Neuron (in vitro differentiated cells): ENCODE measurements at regions not wholly inside any gene's neighbourhood (a gene's known extent, or its start where the extent isn't known, plus 50 kb on each side); places are given as distances from the start of the nearest gene placed in this dataset.
"Not testable (repeated sequence)": the region's sequence is repeated elsewhere in the genome, so short reads cannot be mapped to it uniquely, and the experiment has no call there.

Experiments
- H2AFZ ChIP-seq: one replicate; pipeline ENCODE4 v1.6.1; 2013; ENCODE audit warnings: low read depth, mild to moderate bottlenecking, inconsistent platforms, low read length, moderate library complexity
- H3K27me3 ChIP-seq: one replicate; pipeline ENCODE4 v1.6.1; 2013; ENCODE audit warnings: low read length; ENCODE audit not compliant: insufficient read depth
- H3K36me3 ChIP-seq: one replicate; pipeline ENCODE4 v1.6.1; 2013; ENCODE audit warnings: low read length; ENCODE audit not compliant: insufficient read depth
- H3K4me1 ChIP-seq: one replicate; pipeline ENCODE4 v1.6.1; 2013; ENCODE audit warnings: low read length; ENCODE audit not compliant: insufficient read depth
- H3K4me3 ChIP-seq: 2 replicates; pipeline ENCODE4 v1.5.1; 2013; ENCODE audit warnings: mild to moderate bottlenecking, low read length, moderate library complexity
- H3K9me3 ChIP-seq: one replicate; pipeline ENCODE4 v1.6.1; 2013; ENCODE audit warnings: low read length

GRCh38 chr1:148341729-148342128, 141.4 kb downstream of the PPIAL4G start:
- H3K4me1 ChIP-seq, H3K4me3 ChIP-seq, H3K9me3 ChIP-seq, H3K36me3 ChIP-seq, H3K27me3 ChIP-seq, H2AFZ ChIP-seq: not testable (repeated sequence)

DNA sequence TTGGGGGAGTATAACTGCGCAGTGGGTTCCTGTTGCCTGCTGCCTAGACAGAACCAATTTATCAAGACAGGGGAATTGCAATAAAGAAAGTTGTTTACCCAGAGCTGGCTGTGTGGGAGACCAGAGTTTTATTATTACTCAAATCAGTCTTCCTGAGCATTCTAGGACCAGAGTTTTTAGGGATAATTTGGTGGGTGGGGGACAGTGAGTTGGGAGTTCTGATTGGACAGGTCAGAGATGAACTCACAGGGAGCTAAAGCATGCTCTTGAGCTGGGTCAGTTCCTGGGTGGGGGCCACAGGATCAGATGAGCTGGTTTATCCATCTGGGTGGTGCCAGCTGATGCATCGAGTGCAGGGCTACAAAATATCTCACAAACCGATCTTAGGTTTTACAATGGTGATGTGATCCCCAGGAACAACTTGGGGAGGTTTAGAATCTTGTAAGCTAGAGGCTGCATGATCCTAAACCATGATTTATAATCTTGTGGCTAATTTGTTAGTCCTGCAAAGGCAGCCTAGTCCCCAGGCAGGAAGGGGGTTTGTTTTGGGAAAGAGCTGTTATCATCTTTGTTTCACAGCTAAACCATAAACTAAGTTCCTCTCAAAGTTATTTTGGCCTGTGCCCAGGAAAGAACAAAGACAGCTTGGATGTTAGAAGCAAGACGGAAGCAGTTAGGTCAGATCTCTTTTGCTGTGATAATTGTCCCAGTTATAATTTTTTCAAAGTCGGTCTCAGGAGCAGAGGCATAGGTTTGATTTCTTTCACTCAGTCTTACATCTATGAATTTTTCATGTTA, 146.8 kb downstream of the PPIAL4G start:
- not testable (repeated sequence) for H3K4me3 ChIP-seq, H2AFZ ChIP-seq, H3K36me3 ChIP-seq, H3K27me3 ChIP-seq, H3K9me3 ChIP-seq
- H3K4me1 ChIP-seq, result peaks cover 11% of the 10 kb centered on the region

DNA sequence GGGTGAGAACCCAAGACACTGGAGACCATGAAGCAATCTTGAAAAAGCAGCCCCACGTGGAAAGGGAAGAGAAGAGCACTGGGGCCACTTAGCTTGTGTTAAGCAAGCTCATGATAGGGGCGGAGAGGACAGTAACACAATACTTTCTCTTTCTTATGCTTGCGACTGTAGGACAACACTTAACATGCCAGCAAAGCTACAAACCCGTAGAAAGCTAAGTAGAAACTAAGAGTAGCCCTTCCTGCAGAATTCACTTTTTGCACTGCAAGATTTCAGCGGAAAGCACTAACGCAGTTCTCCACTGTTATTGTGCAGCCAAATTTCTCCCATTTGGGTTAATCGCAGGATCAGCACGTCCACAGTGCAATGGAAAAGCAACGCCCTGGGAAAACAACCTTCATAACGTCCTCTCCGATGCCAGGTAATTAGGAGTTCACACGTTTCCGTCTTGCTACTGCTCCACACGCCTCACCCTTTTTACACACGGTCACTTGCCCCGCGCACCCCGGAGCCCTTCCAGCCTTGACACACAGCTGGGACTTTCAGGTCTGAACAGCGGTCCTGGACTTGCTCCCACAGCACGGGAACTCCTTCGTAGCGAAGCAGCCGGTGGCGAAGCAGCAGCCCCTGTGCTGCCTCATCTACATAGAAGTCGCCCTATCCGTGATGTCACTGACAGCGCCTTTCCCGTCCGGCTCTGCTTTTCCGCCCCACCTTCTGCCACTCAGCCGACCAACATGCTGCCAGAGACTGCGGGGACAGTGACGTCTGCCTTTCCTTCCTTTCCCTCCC, 148.6 kb downstream of the PPIAL4G start:
- Histone ChIP-seq H2AFZ (peak overlapping the region; percentile 72), H3K9me3 (no peaks in the 10 kb centered on the region), H3K4me3 (peak overlapping the region; percentile 55), H3K27me3 (peaks cover 2% of the 10 kb centered on the region), H3K4me1 (peaks cover 11% of the 10 kb centered on the region), H3K36me3 (no peaks in the 10 kb centered on the region)

DNA sequence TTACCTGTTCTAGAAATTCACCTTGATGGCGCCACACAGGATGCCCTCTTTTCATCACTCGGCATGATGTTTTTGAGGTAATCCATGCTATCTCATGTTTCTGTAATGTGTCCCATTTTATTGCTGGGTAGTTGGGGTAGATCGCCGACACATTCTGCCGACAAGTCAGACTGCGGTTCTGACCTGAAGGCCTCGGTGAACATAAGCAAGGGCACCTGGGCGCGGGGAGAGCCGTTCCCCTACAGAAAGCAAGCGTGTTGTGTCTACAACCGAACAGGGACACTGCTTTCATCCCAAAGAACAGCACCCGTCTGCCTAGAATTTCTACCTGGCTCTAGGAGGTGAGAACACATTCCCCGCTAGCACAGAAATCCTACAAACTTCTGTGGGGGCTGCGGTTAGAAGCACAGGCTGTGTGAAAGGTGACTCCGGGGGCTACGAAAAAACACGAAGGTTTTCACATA, 149.2 kb downstream of the PPIAL4G start:
- Histone ChIP-seq H2AFZ (peak overlapping the region; percentile 72), H3K4me1 (peaks cover 11% of the 10 kb centered on the region), H3K9me3 (no peaks in the 10 kb centered on the region), H3K4me3 (peak overlapping the region; percentile 55), H3K36me3 (no peaks in the 10 kb centered on the region), H3K27me3 (peaks cover 2% of the 10 kb centered on the region)

DNA sequence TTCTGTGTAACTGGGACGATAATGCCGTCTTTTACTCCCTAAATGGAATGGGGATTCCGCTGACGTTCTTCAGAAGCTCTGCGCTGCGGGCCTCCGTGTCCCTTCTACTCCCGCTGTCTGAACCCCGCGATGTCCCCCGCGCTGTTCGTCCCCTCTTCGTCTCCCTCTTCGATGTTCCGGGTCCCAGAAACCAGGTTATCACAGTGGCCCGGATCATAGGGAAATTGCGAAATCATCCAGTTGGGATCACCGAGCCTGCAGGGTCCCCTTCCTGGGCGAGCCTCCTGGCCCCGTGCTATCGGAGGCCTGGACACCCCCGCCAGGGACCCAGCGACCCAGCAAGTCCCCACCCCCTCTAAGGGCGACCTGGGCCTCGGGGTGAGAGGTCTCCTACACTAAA, 154.2 kb downstream of the PPIAL4G start:
- no peaks in the 10 kb centered on the region for H3K36me3 ChIP-seq
- peaks cover 3% of the 10 kb centered on the region for H3K4me1 ChIP-seq
- peaks cover 2% of the 10 kb centered on the region for H3K27me3 ChIP-seq
- H2AFZ ChIP-seq, result no peak overlapping the region
- no peaks in the 10 kb centered on the region for H3K9me3 ChIP-seq
- no peak overlapping the region for H3K4me3 ChIP-seq

GRCh38 chr1:148325031-148325430, 158.1 kb downstream of the PPIAL4G start:
- not testable (repeated sequence) for H3K4me1 ChIP-seq, H2AFZ ChIP-seq, H3K36me3 ChIP-seq, H3K4me3 ChIP-seq, H3K27me3 ChIP-seq, H3K9me3 ChIP-seq

- H3K9me3 ChIP-seq, H3K27me3 ChIP-seq, H3K36me3 ChIP-seq, H3K4me3 ChIP-seq, H3K4me1 ChIP-seq, H2AFZ ChIP-seq: not testable (repeated sequence)
Measured at GRCh38 chr1:148324465-148324864, 158.6 kb downstream of the PPIAL4G start.

- peaks cover 21% of the 10 kb centered on the region for H3K27me3 ChIP-seq
- not testable (repeated sequence) for H3K9me3 ChIP-seq, H3K4me3 ChIP-seq, H3K36me3 ChIP-seq, H3K4me1 ChIP-seq, H2AFZ ChIP-seq
Measured at GRCh38 chr1:148320079-148320478, 163.0 kb downstream of the PPIAL4G start.

- no peak overlapping the region for H2AFZ ChIP-seq
- no peaks in the 10 kb centered on the region for H3K36me3 ChIP-seq
- peaks cover 7% of the 10 kb centered on the region for H3K9me3 ChIP-seq
- H3K4me3 ChIP-seq, result no peak overlapping the region
- peaks cover 19% of the 10 kb centered on the region for H3K27me3 ChIP-seq
- no peaks in the 10 kb centered on the region for H3K4me1 ChIP-seq
Measured at GRCh38 chr1:148318904-148319242, 164.2 kb downstream of the PPIAL4G start.

DNA sequence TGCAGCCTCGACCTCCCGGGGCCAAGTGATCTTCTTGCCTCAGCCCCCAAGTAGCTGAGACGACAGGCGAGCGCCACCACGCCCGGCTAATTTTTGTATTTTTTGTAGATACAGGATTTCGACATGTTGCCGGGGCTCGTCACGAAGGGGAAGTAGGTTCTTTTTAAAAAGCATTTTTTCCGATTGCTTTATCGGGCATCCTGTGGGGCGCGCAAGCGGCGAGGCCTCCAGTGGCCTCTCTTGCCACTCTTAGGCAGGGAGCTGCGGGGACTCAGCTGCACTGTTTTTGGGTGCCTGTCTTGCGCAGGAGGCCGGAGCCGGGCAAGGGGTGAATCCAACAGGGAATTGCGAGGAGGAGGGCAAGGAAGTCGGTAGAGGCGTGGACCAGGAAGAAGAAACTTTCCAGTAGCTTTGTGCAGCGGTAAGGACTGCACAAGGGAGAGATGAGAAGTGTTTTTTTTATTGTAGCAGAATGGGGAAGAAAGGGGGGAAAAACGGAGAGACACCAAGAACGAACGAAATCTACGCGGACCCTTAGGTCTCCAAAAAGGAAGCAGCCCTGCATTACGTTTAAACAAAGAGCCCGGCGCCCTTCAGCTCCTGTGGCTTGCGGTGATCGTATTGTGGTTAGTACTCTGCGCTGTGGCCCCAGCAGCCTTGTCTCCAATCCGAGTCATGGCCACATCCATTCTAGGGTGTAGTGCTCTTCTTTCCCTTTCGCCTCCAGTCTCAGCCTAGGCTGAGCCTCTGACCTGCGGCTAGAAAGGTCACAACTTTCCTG, 164.8 kb downstream of the PPIAL4G start:
- no peaks in the 10 kb centered on the region for H3K36me3 ChIP-seq
- no peak overlapping the region for H2AFZ ChIP-seq
- H3K9me3 ChIP-seq, result peaks cover 7% of the 10 kb centered on the region
- H3K4me1 ChIP-seq, result no peaks in the 10 kb centered on the region
- H3K27me3 ChIP-seq, result peaks cover 19% of the 10 kb centered on the region
- H3K4me3 ChIP-seq, result no peak overlapping the region

- no peaks in the 10 kb centered on the region for H3K36me3 ChIP-seq
Measured at GRCh38 chr1:148317288-148317985, 165.4 kb upstream of the NBPF11 start.

DNA sequence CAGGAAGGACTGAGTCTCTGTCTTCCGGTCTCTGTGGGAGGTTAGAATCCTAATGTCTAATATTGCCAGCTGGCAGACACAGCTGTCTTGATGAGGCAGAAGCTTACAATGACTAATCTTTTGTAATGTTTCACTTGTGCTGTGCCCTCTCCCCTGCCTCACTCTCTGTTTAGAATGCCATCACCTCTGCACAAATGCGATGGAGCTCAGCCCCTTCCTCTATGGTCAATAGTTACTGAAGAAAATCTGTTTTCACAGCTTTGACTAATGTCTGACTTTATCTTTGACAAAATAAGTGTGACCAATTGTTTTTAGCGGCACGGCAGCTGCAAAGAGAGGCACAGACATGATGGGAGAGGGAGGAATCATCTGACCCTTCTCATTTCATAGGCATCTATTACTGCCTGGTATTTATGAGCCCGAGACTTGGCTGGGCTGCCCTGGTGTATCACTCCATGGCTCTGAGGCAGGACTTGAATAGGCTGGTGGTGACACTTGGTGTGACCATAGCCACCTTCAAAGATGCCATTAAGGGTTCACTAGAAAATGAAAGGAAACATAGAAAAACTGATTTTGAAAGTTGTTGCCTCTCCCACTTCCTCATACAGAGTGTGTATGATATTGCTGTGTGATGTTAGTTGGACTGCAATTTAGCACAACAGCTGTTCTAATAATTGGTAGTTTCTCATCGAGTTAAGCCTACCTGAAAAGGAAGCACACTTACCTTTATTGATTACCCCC, 163.2 kb upstream of the NBPF11 start:
- H3K9me3 ChIP-seq, result peaks cover 10% of the 10 kb centered on the region
- H3K27me3 ChIP-seq, result peaks cover 25% of the 10 kb centered on the region
- no peaks in the 10 kb centered on the region for H3K4me1 ChIP-seq
- no peaks in the 10 kb centered on the region for H3K36me3 ChIP-seq
- no peak overlapping the region for H2AFZ ChIP-seq
- no peak overlapping the region for H3K4me3 ChIP-seq

More at GRCh38 chr1:148317288-148317985, 165.4 kb upstream of the NBPF11 start:
- no peaks in the 10 kb centered on the region for H3K4me1 ChIP-seq
- no peak overlapping the region for H3K4me3 ChIP-seq
- peaks cover 7% of the 10 kb centered on the region for H3K9me3 ChIP-seq
- H3K27me3 ChIP-seq, result peaks cover 19% of the 10 kb centered on the region
- no peak overlapping the region for H2AFZ ChIP-seq
